Smooth muscle cell (in vitro differentiated cells): ENCODE measurements at regions not wholly inside any gene's neighbourhood (a gene's known extent, or its start where the extent isn't known, plus 50 kb on each side); places are given as distances from the start of the nearest gene placed in this dataset.
"Not testable (repeated sequence)": the region's sequence is repeated elsewhere in the genome, so short reads cannot be mapped to it uniquely, and the experiment has no call there.

Experiments
- DNase-seq: peaks from one replicate; lab custom pipeline; 2025; ENCODE audit not compliant: unreplicated experiment; lab: John Stamatoyannopoulos, UW
- H2AFZ ChIP-seq: fragments of 200-600 bp; sonication (generic); 2 replicates; pipeline ENCODE4 v1.6.0; 2016; ENCODE audit warnings: antibody characterized with exemption, low read depth, mild to moderate bottlenecking
- H3F3A ChIP-seq: fragments of 200-600 bp; sonication (generic); 2 replicates; pipeline ENCODE4 v1.6.0; 2017; ENCODE audit warnings: antibody characterized with exemption, low read depth
- H3K27ac ChIP-seq: fragments of 200-600 bp; sonication (generic); 2 replicates; pipeline ENCODE4 v1.5.1; 2016; ENCODE audit warnings: low read depth, mild to moderate bottlenecking
- H3K27me3 ChIP-seq: fragments of 200-600 bp; sonication (generic); 2 replicates; pipeline ENCODE4 v1.6.1; 2016; ENCODE audit warnings: low read depth, mild to moderate bottlenecking
- H3K36me3 ChIP-seq: fragments of 200-600 bp; sonication (generic); 2 replicates; pipeline ENCODE4 v1.5.1; 2016; ENCODE audit warnings: low read depth
- H3K4me1 ChIP-seq: fragments of 200-600 bp; sonication (generic); 2 replicates; pipeline ENCODE4 v1.5.1; 2016; ENCODE audit warnings: low read depth
- H3K4me2 ChIP-seq: fragments of 200-600 bp; sonication (generic); 2 replicates; pipeline ENCODE4 v1.6.0; 2016; ENCODE audit warnings: mild to moderate bottlenecking
- H3K4me3 ChIP-seq: fragments of 200-600 bp; sonication (generic); 2 replicates; pipeline ENCODE4 v1.5.1; 2016; ENCODE audit warnings: mild to moderate bottlenecking
- H3K79me2 ChIP-seq: fragments of 200-600 bp; sonication (generic); 2 replicates; pipeline ENCODE4 v1.6.0; 2016; ENCODE audit warnings: low read depth, mild to moderate bottlenecking
- H3K9ac ChIP-seq: fragments of 200-600 bp; sonication (generic); 2 replicates; pipeline ENCODE4 v1.6.0; 2016; ENCODE audit warnings: low read depth
- H3K9me3 ChIP-seq: fragments of 200-600 bp; sonication (generic); replicated peaks from 2 replicates; pipeline ENCODE4 v1.5.1; 2016; ENCODE audit warnings: low read depth
- H4K20me1 ChIP-seq: fragments of 200-600 bp; sonication (generic); 2 replicates; pipeline ENCODE4 v1.6.0; 2016; ENCODE audit warnings: low read depth
- CTCF ChIP-seq: fragments of 200-600 bp; sonication (generic); IDR thresholded peaks from 2 replicates; pipeline ENCODE4 v1.5.1; 2017; ENCODE audit warnings: borderline replicate concordance, mild to moderate bottlenecking, antibody characterized with exemption; ENCODE audit not compliant: insufficient read depth, poor library complexity, severe bottlenecking
- WGBS: methylation state at CpG from one replicate; pipeline ENCODE4 v1.1.7; 2016; ENCODE audit warnings: low lambda C conversion rate; 5-methylcytosine and 5-hydroxymethylcytosine counted together

GRCh38 chr7:119630406-119630969, 642.5 kb upstream of the KCND2 start:
- no peaks in the 10 kb centered on the region for H3F3A ChIP-seq
- no peaks in the 10 kb centered on the region for H3K4me1 ChIP-seq
- TF ChIP-seq CTCF, result no peak
- no peak overlapping the region for H3K27ac ChIP-seq
- DNase-seq, result no peak
- no peak overlapping the region for H2AFZ ChIP-seq
- no peaks in the 10 kb centered on the region for H3K36me3 ChIP-seq
- H3K27me3 ChIP-seq, result no peaks in the 10 kb centered on the region
- no peak overlapping the region for H3K4me2 ChIP-seq
- H3K9ac ChIP-seq, result no peak overlapping the region
- no peaks in the 10 kb centered on the region for H4K20me1 ChIP-seq
- no peak overlapping the region for H3K4me3 ChIP-seq
- H3K9me3 ChIP-seq, result no peaks in the 10 kb centered on the region
- WGBS, result 63% methylated on average over 2 of the region's 2 CpGs
- H3K79me2 ChIP-seq, result no peaks in the 10 kb centered on the region

GRCh38 chr7:119633812-119634211, 639.2 kb upstream of the KCND2 start:
- not testable (repeated sequence) for H3K27me3 ChIP-seq, H3F3A ChIP-seq

GRCh38 chr7:119640326-119640725, 632.6 kb upstream of the KCND2 start:
- Histone ChIP-seq H3K9ac (no peak overlapping the region), H4K20me1 (no peaks in the 10 kb centered on the region), H3K27me3 (no peaks in the 10 kb centered on the region), H3K36me3 (no peaks in the 10 kb centered on the region), H3F3A (no peaks in the 10 kb centered on the region), H3K4me2 (no peak overlapping the region), H2AFZ (no peak overlapping the region), H3K4me1 (no peaks in the 10 kb centered on the region), H3K27ac (no peak overlapping the region), H3K79me2 (no peaks in the 10 kb centered on the region), H3K9me3 (no peaks in the 10 kb centered on the region), H3K4me3 (no peak overlapping the region)
- no peak for DNase-seq
- 90% methylated on average over 4 of the region's 4 CpGs for WGBS
- no peak for TF ChIP-seq CTCF

More at GRCh38 chr7:119633812-119634211, 639.2 kb upstream of the KCND2 start:
- H3K4me3 ChIP-seq, DNase-seq, H3K79me2 ChIP-seq, H3K4me2 ChIP-seq, H3K27ac ChIP-seq, H3K9ac ChIP-seq, H4K20me1 ChIP-seq, H3K36me3 ChIP-seq, H3K9me3 ChIP-seq, H2AFZ ChIP-seq, H3K4me1 ChIP-seq: not testable (repeated sequence)
- 92% methylated on average over 2 of the region's 2 CpGs for WGBS

- H2AFZ ChIP-seq, result no peak overlapping the region
- no peaks in the 10 kb centered on the region for H4K20me1 ChIP-seq
- H3K79me2 ChIP-seq, result no peaks in the 10 kb centered on the region
- no peak for DNase-seq
- no peaks in the 10 kb centered on the region for H3K27me3 ChIP-seq
- no peak for TF ChIP-seq CTCF
- H3K36me3 ChIP-seq, result no peaks in the 10 kb centered on the region
- H3K4me3 ChIP-seq, result no peak overlapping the region
- no peak overlapping the region for H3K9ac ChIP-seq
- H3F3A ChIP-seq, result no peaks in the 10 kb centered on the region
- H3K4me1 ChIP-seq, result no peaks in the 10 kb centered on the region
- H3K4me2 ChIP-seq, result no peak overlapping the region
- H3K9me3 ChIP-seq, result no peaks in the 10 kb centered on the region
- WGBS, result 86% methylated on average over 4 of the region's 4 CpGs
- H3K27ac ChIP-seq, result no peak overlapping the region
These were observed 632.1 kb upstream of the KCND2 start for GRCh38 chr7:119640861-119641260.
